22Rv1 (cell line): ENCODE measurements at regions not wholly inside any gene's neighbourhood (a gene's known extent, or its start where the extent isn't known, plus 50 kb on each side); places are given as distances from the start of the nearest gene placed in this dataset.
"Not testable (repeated sequence)": the region's sequence is repeated elsewhere in the genome, so short reads cannot be mapped to it uniquely, and the experiment has no call there.

Experiments used
- H3K27ac ChIP-seq: fragments of 450-650 bp; 2 replicates; pipeline ENCODE4 v1.5.1; 2017
- CTCF ChIP-seq: fragments of 450-650 bp; IDR thresholded peaks from 2 replicates; pipeline ENCODE4 v1.5.1; 2017; ENCODE audit warnings: mild to moderate bottlenecking
- ZFX ChIP-seq: fragments of 450-650 bp; IDR thresholded peaks from 2 replicates; pipeline ENCODE4 v1.6.1; 2017; ENCODE audit warnings: antibody characterized with exemption, borderline replicate concordance

GRCh38 chr12:75953312-75953906 is 78.2 kb downstream of the PHLDA1 start:
- no peak for TF ChIP-seq ZFX
- no peak overlapping the region for H3K27ac ChIP-seq

GRCh38 chr12:75951399-75952278 is 79.9 kb downstream of the PHLDA1 start:
- TF ChIP-seq ZFX: no peak
- TF ChIP-seq CTCF: no peak
- no peak overlapping the region for H3K27ac ChIP-seq

- no peak for TF ChIP-seq ZFX
- no peak for TF ChIP-seq CTCF
- H3K27ac ChIP-seq: no peak overlapping the region
Observed at GRCh38 chr12:75947156-75947723, 84.3 kb downstream of the PHLDA1 start.

- TF ChIP-seq CTCF (no peak), ZFX (no peak)
- no peak overlapping the region for H3K27ac ChIP-seq
Observed at GRCh38 chr12:75945581-75945980, 86.0 kb downstream of the PHLDA1 start.

- TF ChIP-seq ZFX (no peak), CTCF (no peak)
- H3K27ac ChIP-seq: peak overlapping the region; percentile 67
Observed at GRCh38 chr12:75944905-75945432, 86.6 kb downstream of the PHLDA1 start.

- TF ChIP-seq ZFX (no peak), CTCF (no peak)
- peak overlapping the region; percentile 67 for H3K27ac ChIP-seq
Observed at GRCh38 chr12:75944097-75944904, 87.3 kb downstream of the PHLDA1 start.

GRCh38 chr12:75943730-75944096 is 87.9 kb downstream of the PHLDA1 start:
- TF ChIP-seq CTCF: no peak
- TF ChIP-seq ZFX: no peak
- H3K27ac ChIP-seq: peak overlapping the region; percentile 67

- not testable (repeated sequence) for H3K27ac ChIP-seq
Observed at GRCh38 chr12:75941661-75942060, 89.9 kb downstream of the PHLDA1 start.
